ENCODE measurements at regions not wholly inside any gene's neighbourhood (a gene's known extent, or its start where the extent isn't known, plus 50 kb on each side); places are given as distances from the start of the nearest gene placed in this dataset.

GRCh38 chr9:36768677-36769076, 196.0 kb downstream of the MELK start:
- TF ChIP-seq CTCF (IDR thresholded peaks at IDR 0.05) (no peak), EZH2 (IDR thresholded peaks at IDR 0.05; ENCODE audit: borderline replicate concordance, insufficient read depth, low read depth, low read length, poor library complexity, severe bottlenecking) (no peak)
